CD4-positive, CD25-positive, alpha-beta regulatory T cell (primary cell): ENCODE measurements at regions not wholly inside any gene's neighbourhood (a gene's known extent, or its start where the extent isn't known, plus 50 kb on each side); places are given as distances from the start of the nearest gene placed in this dataset.
A peak's percentile ranks its signal among the peaks of the same experiment; 100 is the strongest.

Experiments
- ATAC-seq, 2 donors: fragments of 150-1000 bp; cut with Tn5 transposase; one replicate each; pipeline ENCODE4 v1.10.0; 2021; ENCODE audit warnings: low read depth in 2 of 2, moderate number of reproducible peaks in 2 of 2, moderate library complexity in 1 of 2
- DNase-seq, 3 donors: peaks; one replicate each; pipeline versions ENCODE4 v3.0.0 to v3.0.0-alpha.2; 2012 to 2022; ENCODE audit warnings: mixed read lengths in 1 of 3
- H3K27ac ChIP-seq: one replicate; pipeline ENCODE4 v1.7.0; 2013; ENCODE audit warnings: mild to moderate bottlenecking, low read length; ENCODE audit not compliant: insufficient read depth, poor library complexity, severe bottlenecking
- H3K27me3 ChIP-seq: one replicate; pipeline ENCODE4 v1.7.0; 2013; ENCODE audit warnings: low read length; ENCODE audit not compliant: control insufficient read depth, insufficient read depth
- H3K36me3 ChIP-seq: one replicate; pipeline ENCODE4 v1.7.0; 2013; ENCODE audit warnings: mild to moderate bottlenecking, low read length, moderate library complexity; ENCODE audit not compliant: control insufficient read depth, insufficient read depth
- H3K4me1 ChIP-seq: 2 replicates; pipeline ENCODE4 v1.7.0; 2013; ENCODE audit warnings: mild to moderate bottlenecking, low read length; ENCODE audit not compliant: insufficient read depth, control insufficient read depth, poor library complexity, severe bottlenecking
- H3K4me3 ChIP-seq: one replicate; pipeline ENCODE4 v1.7.0; 2013; ENCODE audit warnings: low read depth, mild to moderate bottlenecking, low read length, moderate library complexity
- H3K9me3 ChIP-seq, 2 experiments: 1 replicate in 1 of 2; 2 replicates in 1 of 2; pipeline ENCODE4 v1.7.0; 2013; ENCODE audit warnings: low read length in 2 of 2, mild to moderate bottlenecking in 1 of 2, moderate library complexity in 1 of 2; ENCODE audit not compliant: control insufficient read depth in 2 of 2
- H3K27ac Mint-ChIP-seq, 3 donors: one replicate each; pipeline ENCODE4 v1.8.0; 2020 to 2022; ENCODE audit warnings: mild to moderate bottlenecking in 3 of 3, mixed read lengths in 3 of 3, moderate library complexity in 2 of 3
- H3K27me3 Mint-ChIP-seq: one replicate; pipeline ENCODE4 v1.8.0; 2022; ENCODE audit warnings: mild to moderate bottlenecking, mixed read lengths
- H3K36me3 Mint-ChIP-seq: one replicate; pipeline ENCODE4 v1.8.0; 2020; ENCODE audit warnings: mixed read lengths
- H3K4me1 Mint-ChIP-seq, 4 donors: one replicate each; pipeline ENCODE4 v1.8.0; 2020 to 2022; ENCODE audit warnings: mixed read lengths in 4 of 4, mild to moderate bottlenecking in 1 of 4
- H3K4me3 Mint-ChIP-seq, 4 donors: one replicate each; pipeline ENCODE4 v1.8.0; 2020 to 2022; ENCODE audit warnings: mild to moderate bottlenecking in 4 of 4, mixed read lengths in 4 of 4, moderate library complexity in 3 of 4
- H3K9me3 Mint-ChIP-seq, 7 donors: one replicate each; pipeline ENCODE4 v1.8.0; 2020 to 2022; ENCODE audit warnings: mixed read lengths in 7 of 7, mild to moderate bottlenecking in 3 of 7, moderate library complexity in 2 of 7

DNA sequence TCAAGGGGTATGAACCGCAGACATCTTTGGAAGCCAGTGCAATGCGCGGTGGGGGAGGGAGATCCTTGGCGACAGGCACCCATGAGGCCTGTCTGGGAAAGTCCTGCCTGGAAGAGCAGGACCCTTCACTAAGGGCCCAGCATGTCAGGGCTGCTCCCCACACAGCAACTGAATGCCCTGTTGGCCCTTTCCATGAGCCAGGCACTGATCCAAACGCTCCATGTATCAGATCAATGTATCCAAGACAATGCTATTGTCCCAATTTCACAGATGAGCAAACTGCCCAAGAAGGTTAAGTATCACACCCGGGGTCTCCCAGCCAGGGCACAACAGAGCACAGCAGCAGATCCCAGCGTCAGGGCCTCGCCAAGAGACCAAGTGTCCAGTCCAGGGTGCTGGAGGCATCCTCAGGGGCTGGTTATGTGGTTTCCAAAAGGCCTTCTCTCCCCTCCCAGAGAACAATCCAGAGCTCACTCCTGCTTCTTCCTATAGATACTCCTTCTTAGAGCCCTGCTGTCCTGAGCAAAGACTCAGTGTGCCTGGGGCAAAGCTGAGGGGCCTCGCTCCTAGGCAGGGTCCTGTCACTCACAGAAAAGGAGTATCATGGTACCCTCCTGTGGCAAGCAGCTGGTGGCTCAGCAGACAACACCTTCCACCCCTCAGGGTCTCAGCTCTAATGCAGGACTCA, 328.0 kb downstream of the NPHP4 start:
- H3K27me3 Mint-ChIP-seq = no peaks in the 10 kb centered on the region
- H3K27ac ChIP-seq = no peak overlapping the region
- DNase-seq (no peak), ATAC-seq (no peak)
- H3K36me3 Mint-ChIP-seq = no peaks in the 10 kb centered on the region
- no peak overlapping the region for H3K4me3 ChIP-seq
- H3K9me3 Mint-ChIP-seq = peaks cover 0 to 2% (median 0%) of the 10 kb centered on the region in 7 donors
- no peaks in the 10 kb centered on the region for H3K9me3 ChIP-seq
- H3K36me3 ChIP-seq = no peaks in the 10 kb centered on the region
- peaks cover 11% of the 10 kb centered on the region for H3K4me1 ChIP-seq
- H3K27ac Mint-ChIP-seq = no peak overlapping the region
- H3K4me1 Mint-ChIP-seq = peaks cover 0 to 2% (median under 1%) of the 10 kb centered on the region in 4 donors
- H3K27me3 ChIP-seq = no peaks in the 10 kb centered on the region
- H3K4me3 Mint-ChIP-seq = peak overlapping the region in 1 of 4 donors; percentile 21

DNA sequence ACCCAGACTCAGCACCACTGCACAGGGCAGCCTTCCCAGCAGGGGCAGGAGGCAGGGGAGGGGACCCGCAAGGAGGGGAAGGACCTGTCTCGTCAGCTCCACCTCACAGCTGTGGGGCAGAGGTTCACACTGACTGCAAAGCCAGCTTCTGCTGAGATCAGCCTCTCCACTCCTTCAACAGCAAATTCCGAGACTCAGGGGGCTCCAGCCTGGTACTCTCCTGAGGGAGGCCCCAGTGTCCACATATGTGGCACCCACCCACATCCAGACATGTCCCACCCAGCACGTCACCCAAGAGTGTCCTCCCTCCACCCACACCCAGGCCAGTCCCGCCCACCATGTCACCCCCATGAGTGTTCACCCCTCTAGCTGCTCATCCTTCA, 329.5 kb downstream of the NPHP4 start:
- no peak for DNase-seq
- no peak for ATAC-seq
- Mint-ChIP-seq H3K27ac (no peak overlapping the region), H3K27me3 (no peaks in the 10 kb centered on the region), H3K36me3 (no peaks in the 10 kb centered on the region), H3K9me3 (no peaks in the 10 kb centered on the region), H3K4me3 (no peak overlapping the region), H3K4me1 (peaks cover 0 to 2% (median under 1%) of the 10 kb centered on the region in 4 donors)
- Histone ChIP-seq H3K27me3 (no peaks in the 10 kb centered on the region), H3K27ac (no peak overlapping the region), H3K9me3 (no peaks in the 10 kb centered on the region), H3K36me3 (no peaks in the 10 kb centered on the region), H3K4me1 (peaks cover 11% of the 10 kb centered on the region), H3K4me3 (no peak overlapping the region)

DNA sequence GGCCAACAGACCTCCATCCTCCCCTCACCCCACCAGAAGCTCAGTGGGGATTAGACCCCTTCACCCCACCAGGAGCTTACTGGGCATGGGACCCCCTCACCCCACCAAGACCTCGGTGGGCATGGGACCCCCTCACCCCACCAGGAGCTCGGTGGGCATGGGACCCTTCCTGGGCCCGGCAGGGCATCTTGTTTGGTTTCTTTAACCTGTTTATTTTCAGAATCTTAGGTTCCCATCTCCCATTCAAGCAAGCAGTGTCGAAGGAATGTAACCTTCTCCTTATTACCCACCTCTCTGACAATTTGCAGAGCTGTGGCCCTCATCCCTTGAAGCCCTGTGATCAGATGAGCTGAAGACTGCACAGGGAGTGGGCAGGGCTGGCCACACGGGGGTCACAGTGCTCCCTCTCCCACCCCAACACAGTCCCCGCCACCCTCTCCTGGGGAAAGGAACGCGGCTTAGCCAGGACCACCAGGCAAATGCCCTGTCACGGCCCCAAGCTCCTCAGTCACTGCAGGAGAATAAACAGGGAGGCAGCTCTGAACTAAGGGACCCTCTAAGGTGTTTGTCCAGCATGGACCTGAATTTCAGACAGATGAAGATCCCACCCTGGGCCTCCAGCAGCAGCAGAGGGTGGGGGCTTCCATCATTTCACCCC, 330.0 kb downstream of the NPHP4 start:
- no peaks in the 10 kb centered on the region for H3K36me3 ChIP-seq
- DNase-seq (no peak), ATAC-seq (no peak)
- no peaks in the 10 kb centered on the region for H3K27me3 ChIP-seq
- Mint-ChIP-seq H3K27me3 (no peaks in the 10 kb centered on the region), H3K27ac (no peak overlapping the region), H3K4me3 (no peak overlapping the region), H3K4me1 (peaks cover 0 to 2% (median under 1%) of the 10 kb centered on the region in 4 donors), H3K9me3 (no peaks in the 10 kb centered on the region), H3K36me3 (no peaks in the 10 kb centered on the region)
- H3K4me1 ChIP-seq = peaks cover 10% of the 10 kb centered on the region
- no peak overlapping the region for H3K27ac ChIP-seq
- H3K9me3 ChIP-seq = no peaks in the 10 kb centered on the region
- no peak overlapping the region for H3K4me3 ChIP-seq

DNA sequence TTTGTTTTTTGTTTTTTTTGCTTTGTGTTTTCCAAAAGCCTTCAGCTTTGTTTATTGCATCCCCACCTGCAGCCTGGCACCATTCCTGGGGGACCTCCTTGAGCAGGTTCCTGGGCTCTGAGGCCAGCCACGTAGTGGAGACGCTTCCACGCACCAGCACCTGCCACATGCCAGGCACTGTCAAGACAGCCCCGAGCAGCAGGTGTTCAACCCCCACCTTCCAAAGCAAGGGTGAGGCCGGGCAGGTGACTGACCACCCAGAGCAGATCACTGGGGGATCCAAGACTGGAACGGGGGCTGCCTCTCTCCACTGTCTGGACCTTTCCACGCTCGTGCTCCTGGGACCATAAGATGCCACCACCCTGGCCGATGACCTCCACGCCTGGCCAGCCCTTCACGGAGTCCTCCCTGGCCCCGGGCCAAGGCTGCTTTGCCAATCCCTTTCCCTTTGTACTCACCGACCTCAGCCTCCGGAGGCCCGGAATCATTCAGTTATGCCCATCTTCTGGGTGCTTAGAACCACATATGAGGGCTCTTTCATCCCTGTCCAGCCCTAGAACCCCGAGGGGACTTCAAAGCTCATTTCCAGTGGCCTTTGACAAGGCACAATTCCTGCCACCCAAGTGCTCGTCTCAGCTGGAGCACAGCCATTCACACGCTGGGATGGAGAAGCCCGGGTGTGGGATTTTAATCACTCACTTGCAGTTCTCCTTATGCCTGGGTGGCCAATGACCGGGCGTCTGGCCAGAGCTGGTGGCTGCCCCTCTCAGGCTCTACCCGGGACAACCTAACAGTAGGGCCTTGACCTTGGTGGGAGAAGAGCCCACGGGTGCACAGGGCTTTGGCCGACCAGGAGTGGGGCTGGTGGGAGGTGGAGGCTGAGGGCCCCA, 330.8 kb downstream of the NPHP4 start:
- DNase-seq (no peak), ATAC-seq (no peak)
- H3K27ac Mint-ChIP-seq = no peak overlapping the region
- H3K27me3 Mint-ChIP-seq = no peaks in the 10 kb centered on the region
- H3K4me3 Mint-ChIP-seq = no peak overlapping the region
- no peak overlapping the region for H3K27ac ChIP-seq
- no peaks in the 10 kb centered on the region for H3K36me3 ChIP-seq
- H3K27me3 ChIP-seq = no peaks in the 10 kb centered on the region
- H3K9me3 Mint-ChIP-seq = no peaks in the 10 kb centered on the region
- peaks cover 8% of the 10 kb centered on the region for H3K4me1 ChIP-seq
- H3K4me1 Mint-ChIP-seq = peaks cover 0 to 2% (median 0%) of the 10 kb centered on the region in 4 donors
- H3K36me3 Mint-ChIP-seq = no peaks in the 10 kb centered on the region
- no peak overlapping the region for H3K4me3 ChIP-seq
- H3K9me3 ChIP-seq = no peaks in the 10 kb centered on the region

DNA sequence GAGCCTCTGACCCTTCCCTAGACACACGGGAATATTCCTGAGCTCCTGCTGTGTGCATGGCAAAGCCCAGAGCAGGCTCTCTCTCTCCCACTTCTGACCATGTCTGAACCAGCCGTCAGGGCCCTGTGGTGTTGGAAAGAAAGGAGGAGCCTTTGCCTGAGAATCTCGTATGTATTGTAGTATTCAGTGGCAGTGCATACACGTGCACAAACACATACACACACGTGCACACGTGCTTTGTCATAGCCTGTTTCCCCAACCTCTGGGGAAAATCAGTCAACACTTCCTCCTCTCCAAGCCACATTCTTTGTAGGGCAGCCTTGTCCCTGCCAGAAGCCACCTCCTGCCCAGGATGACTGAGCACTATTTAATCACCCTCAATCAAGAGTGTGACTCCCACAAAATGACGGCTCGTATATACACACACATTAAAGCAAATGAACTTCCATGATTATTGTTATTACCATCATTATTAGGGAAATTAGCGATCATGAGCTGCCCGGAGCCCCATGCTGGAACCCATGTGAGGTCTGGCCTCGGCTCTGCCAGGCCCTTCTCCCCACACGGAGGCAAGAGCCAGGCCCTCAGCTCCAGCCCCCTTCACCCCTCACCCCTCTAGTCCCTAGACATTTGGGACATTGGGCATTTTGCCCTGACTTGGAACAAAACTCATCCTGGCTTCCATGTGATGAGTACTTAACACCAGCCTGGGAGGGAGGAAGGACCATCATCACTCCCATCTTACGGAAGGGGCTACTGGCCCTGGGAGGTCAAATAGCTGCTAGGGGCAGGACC, 331.9 kb downstream of the NPHP4 start:
- Mint-ChIP-seq H3K9me3 (no peaks in the 10 kb centered on the region), H3K27me3 (no peaks in the 10 kb centered on the region), H3K27ac (no peak overlapping the region), H3K4me3 (no peak overlapping the region), H3K36me3 (no peaks in the 10 kb centered on the region), H3K4me1 (peaks cover 0 to 2% (median 0%) of the 10 kb centered on the region in 4 donors)
- Histone ChIP-seq H3K9me3 (no peaks in the 10 kb centered on the region), H3K36me3 (no peaks in the 10 kb centered on the region), H3K4me1 (peaks cover 3% of the 10 kb centered on the region), H3K27ac (no peak overlapping the region), H3K4me3 (no peak overlapping the region), H3K27me3 (no peaks in the 10 kb centered on the region)
- ATAC-seq (no peak), DNase-seq (no peak)

DNA sequence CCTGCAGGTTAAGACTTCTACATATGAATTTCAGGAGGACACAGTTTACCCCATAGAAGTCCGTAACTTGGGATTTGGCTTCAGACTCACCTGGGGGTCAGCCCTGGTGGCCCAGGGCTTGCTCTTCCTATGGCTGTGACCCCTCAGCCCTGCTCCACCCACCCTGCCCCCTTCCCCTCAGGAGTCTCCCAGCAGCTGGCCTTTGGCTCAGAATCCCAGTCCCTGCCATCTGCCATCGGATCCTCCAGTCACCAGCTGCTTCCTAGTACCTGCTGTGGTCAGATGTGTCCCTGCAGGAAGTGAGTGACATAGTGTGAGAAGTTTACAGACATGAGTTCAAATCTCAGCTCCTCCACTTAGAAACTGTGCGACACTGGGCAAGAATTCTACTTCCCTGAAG, 332.6 kb downstream of the NPHP4 start:
- Histone ChIP-seq H3K4me3 (no peak overlapping the region), H3K27me3 (no peaks in the 10 kb centered on the region), H3K27ac (no peak overlapping the region), H3K9me3 (no peaks in the 10 kb centered on the region), H3K4me1 (no peaks in the 10 kb centered on the region), H3K36me3 (no peaks in the 10 kb centered on the region)
- ATAC-seq = no peak
- no peaks in the 10 kb centered on the region for H3K36me3 Mint-ChIP-seq
- no peak for DNase-seq
- H3K27ac Mint-ChIP-seq = no peak overlapping the region
- H3K4me1 Mint-ChIP-seq = peaks cover 0 to 2% (median 0%) of the 10 kb centered on the region in 4 donors
- H3K27me3 Mint-ChIP-seq = no peaks in the 10 kb centered on the region
- H3K4me3 Mint-ChIP-seq = no peak overlapping the region
- no peaks in the 10 kb centered on the region for H3K9me3 Mint-ChIP-seq
